Activated CD8-positive, alpha-beta memory T cell treated with anti-CD3 and anti-CD28 coated beads for 4 hours (primary cell): ENCODE measurements at regions not wholly inside any gene's neighbourhood (a gene's known extent, or its start where the extent isn't known, plus 50 kb on each side); places are given as distances from the start of the nearest gene placed in this dataset.
"Not testable (repeated sequence)": the region's sequence is repeated elsewhere in the genome, so short reads cannot be mapped to it uniquely, and the experiment has no call there.

Experiments used
- DNase-seq, 2 donors: peaks; one replicate each; pipeline ENCODE4 v3.0.0-alpha.2; 2020; ENCODE audit warnings: low read depth in 2 of 2

DNA sequence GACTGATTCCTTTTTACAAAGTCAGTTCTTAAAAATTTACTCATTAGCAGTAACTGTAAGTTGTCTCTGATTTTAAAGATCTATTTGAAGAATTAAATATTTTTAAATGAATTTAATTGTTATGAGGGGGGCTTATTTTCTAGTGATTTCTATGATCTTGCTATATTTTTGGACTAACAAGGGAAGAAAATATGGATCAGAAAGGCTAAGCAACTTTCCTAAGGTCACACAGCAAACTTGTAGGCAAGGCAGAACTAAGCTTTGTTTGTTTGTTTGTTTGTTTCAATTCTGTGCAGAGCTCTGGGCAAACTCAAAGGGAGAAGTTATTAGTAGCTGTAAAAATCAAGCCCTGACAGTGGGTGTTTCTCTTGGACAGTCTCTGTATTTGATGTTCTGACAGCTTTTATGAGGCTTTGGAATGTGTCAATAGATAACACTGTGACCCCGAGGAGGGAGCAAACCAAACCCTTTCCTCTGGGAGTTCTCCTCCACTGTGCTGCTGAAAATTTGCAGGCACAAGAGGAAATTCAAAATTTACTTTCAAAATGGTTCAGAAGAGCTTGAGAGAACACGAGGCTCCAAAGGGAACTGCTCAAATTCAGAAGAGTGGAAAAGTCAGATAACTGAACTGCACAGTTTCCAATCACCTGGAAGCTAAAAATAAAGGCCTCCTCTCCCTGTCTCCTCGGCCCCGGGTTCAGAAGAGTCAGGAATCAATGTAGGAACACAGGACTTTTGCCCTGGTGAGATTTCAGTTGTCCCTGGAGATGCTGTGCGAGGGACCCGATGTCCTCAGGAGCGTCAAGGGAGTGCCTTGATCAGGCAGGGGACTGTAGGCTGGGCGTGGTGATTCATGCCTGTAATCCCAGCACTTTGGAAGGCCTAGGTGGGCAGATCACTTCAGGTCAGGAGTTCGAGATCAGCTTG is 325.7 kb downstream of the GATA3 start:
- no peak for DNase-seq

DNA sequence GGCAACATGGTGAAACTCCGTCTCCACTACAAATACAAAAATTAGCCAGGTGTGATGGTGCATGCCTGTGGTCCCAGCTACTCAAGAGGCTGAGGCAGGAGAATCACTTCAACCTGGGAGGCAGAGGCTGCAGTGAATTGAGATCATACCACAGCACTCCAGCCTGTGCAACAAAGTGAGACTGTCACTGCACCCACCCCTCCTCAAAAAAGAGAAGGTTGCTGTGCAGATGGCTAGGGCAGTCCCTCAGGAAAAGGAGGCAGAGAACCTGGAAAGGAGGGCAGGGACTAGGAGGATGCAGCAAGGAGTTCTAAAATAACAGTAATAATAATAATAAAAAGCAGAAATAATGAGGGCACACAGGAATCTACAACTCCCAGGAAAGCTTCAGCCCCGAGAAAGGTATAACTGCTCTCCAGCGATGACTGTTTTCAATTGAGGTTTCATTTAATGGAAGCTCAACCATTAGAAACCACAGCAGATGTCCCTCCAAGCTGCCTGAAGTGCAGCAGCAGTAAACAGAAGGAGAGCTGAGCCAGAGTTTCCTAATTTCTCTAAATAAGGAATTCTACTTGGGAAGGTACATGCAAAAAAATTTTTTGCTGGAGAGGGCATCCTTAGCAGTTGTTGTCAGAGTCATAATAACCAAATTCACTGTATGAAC is 326.5 kb downstream of the GATA3 start:
- no peak for DNase-seq

DNA sequence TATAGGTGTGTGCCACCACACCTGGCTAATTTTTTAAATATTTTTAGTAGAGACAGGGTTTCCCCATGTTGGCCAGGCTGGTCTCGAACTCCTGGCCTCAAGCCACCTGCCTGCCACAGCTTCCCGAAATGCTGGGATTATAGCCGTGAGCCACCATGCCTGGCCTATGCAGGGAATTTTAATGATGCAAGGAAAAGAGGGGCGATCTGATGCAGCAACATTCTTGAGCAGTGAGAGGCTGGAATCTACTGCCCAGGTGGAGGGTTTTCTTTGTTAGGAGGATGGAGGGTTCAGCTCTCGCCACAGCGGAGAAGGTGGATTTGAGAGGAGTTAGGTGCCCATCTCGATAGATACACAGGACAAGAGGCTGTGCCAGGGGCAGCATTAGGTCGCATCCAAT is 332.3 kb downstream of the GATA3 start:
- no peak for DNase-seq

DNA sequence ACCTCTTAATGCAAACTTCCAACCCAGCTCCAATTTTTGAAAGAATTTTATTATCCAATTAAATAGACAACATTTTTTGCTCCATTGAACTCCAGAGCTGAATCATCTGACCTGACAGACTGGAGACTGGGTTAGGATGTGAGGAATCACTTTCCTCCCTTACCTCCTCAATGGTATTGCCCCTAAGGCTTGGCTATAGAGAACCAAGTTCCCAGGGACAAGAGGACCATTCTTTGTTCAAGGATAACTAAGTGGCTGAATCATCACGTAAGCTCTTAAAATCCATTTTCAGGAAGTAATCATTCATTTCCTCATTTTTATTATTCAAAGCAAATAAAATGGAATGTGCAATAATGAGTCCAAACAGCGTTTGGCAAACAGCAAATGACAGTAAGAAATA is 335.1 kb downstream of the GATA3 start:
- DNase-seq = no peak

DNA sequence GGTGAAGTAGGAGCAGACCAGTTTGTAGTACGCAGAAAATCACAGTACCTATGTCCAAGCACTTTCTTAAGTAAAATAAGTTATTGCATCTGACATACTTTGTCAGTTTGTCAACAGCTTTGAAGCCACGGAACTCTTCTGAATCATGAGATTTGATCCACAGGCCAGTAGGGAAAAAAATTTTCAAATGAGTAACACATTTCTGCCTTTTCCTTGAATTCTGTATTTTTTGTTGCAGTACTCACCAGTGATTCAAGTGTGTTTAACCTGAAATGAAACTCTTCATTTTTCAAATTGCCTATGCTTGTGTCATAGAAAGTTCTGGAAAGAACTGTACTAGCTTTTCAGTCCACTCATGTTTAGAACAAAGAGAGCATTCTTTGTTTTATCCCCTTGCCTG is 337.7 kb downstream of the GATA3 start:
- DNase-seq = no peak

DNA sequence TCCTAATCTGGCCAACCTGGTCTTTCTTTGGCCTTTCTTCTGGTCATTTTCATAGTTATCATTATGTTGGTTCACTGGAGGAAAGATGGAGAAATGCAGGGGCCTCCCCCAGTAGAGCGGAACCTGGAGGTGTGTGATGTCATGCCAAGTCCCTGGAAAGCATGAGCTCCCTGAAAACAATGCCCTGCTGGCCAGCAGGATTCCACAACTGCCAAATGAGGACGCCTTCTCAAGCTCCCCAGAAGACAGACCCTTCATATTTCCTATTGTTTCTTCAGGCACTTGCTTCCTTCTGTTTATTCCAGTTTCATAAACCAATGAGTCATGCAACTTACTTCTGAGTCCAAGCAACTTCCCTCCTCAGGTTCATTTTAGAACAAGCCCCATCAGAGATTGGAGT is 339.0 kb downstream of the GATA3 start:
- no peak for DNase-seq

DNA sequence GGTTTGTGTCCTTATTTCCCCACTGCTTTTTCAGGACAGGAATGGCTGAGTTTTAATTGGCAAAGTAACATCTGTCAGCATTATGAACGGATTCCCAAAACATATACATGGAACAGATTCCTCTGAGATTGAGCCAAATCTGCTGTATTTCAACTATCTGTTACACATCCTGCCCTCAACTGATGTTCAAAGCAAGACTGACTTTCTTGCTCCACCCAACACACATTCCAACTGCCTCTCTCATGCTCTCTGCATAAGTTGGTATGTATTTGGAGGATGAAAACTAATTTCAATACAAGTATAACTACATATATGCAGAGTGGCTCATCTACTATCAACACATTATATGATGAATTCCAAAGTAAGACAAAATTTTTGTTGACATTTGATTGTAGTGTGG is 342.2 kb downstream of the GATA3 start:
- DNase-seq = no peak

DNA sequence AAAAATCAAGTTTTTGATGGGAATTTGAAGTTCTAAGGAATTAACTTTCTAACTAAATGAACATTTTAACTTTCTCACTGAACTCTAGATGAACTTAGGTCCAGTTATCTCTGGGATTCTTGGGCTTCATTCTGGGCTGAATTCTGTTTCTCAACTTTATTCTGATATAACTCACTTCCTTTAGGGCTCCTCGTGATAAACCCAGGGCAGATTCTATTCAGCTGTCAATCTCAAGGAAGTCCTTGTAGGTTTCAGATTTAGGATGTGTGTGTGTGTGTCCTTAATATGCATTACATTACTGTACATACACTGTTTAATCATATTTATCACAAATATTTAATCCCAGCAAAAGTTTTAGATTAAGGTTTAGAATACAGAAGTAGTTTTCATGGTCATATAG is 344.3 kb downstream of the GATA3 start:
- no peak for DNase-seq

DNA sequence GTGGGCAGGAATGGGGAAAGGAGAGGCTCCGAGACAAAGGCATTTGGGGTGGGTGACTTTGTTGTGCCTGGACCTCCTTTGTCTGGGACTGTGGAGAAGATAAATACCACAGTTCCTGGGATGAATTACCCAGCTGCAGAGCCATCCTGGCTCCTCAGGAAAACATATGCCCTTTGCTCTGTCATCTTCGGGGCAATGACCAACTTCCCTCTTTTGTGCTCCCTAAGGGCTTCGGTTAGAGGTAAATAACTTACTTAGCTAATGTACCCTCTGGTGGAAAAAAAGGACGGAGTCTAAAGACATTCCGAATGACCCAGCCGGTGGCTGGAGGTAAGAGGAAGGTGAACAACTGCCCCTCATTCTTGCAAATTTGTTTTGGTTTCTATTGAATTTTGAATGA is 345.7 kb downstream of the GATA3 start:
- no peak for DNase-seq

DNA sequence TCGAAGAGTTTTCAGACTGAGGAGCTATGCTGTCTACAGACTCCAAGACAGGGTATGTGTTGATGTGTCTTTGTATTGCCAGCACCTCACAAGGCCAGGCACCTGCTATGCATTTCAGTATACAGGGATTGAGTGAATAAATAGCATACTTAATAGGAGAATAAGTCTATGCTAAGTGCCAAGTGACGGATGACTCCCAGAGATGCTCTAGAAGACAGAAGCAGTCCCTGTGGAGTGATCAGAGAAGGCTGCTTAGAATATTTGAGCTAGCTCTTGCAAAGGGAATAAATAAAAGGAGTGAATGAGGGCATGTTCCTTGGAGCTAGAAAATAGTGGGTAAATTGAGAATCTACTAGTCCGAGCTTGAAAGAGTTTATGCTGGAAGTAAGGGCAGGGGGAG is 346.4 kb downstream of the GATA3 start:
- no peak for DNase-seq

DNA sequence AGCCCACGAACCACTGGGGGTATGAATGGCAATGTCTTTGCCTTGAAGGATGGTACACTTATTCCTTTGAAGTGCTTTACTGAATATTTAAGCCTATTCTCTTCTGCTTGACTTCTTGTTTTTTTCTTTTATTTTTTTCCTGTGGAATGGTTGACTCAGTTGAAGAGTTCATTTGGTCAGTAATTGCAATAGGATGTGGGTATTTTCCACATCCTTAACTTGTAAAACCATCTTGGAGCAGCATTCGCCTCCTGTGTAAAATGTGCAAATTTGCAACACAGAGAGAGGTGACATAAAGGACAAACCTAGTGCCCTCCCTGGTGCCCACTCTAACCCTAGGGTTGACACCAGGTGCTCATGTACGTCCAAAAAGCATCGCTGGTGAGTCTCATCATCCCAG is 347.0 kb downstream of the GATA3 start:
- no peak for DNase-seq

DNA sequence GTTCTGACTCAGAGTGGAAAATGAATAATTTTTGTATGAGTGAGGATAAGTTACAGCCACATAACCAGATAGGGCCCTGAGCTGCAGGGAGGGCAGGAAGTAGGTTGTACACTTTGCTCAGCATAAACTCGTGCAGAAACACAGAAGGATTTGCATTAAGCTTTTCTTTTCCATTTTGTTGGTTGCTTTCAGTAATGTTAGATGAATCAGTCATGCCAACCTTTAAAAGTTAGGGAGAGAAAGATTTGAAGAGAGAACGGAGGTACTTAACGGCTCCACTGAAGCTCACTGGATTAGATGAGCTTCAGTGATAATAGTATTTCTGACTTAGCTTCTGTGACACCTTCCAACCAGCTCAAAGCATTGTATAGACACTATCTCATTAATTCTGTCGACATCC is 348.1 kb downstream of the GATA3 start:
- DNase-seq = peak in 1 of 2 donors; percentile 14

DNA sequence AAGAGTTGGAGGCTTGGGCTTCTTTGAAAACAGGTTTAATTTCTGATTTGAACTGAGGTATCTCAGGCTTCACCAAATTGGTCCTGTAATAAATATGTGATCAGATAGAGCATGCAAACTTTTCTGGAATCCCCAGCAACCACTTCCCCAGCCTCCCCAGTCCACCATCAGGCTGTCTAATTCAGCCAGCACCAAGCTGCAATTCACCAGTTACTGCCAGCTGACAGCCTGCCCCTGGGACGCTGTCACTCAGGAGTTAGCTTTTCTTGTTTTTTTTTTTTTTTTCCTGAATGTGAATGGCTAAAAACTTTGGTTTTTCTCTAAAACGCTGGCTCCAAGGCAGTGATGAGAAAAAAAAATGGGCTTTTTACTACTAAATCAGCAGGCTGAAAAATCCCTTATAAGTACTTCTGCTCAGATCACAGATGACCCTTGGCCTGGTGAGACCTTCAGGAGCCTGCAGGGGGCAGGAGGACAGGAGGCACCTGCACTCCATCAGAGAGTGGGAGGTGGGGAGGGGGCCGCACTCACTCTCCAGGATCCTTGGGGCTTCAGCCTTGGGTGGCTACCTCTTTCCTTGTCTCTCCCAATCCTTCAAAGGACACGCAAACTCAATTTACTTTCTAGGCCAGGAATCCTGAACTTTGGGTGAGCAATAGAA is 349.4 kb downstream of the GATA3 start:
- no peak for DNase-seq

DNA sequence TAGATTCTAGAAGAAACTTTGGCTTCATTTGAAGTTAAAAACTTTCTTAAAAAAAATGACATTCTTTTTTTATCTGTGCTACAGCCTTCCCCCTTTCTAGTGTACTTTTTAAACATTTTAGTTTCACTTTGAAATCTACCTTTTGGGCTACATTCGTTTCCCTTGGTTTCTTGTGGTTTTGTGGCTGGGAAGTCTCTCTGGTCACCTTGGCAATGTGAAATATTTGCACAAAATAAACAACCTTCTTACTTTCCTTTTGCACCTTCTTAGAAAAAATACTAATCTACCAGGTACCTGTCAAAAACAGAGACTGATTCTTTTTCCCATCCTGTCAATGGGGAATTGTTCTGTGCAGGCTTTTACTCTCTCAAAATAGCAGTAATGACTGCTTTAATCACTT is 350.2 kb downstream of the GATA3 start:
- no peak for DNase-seq

DNA sequence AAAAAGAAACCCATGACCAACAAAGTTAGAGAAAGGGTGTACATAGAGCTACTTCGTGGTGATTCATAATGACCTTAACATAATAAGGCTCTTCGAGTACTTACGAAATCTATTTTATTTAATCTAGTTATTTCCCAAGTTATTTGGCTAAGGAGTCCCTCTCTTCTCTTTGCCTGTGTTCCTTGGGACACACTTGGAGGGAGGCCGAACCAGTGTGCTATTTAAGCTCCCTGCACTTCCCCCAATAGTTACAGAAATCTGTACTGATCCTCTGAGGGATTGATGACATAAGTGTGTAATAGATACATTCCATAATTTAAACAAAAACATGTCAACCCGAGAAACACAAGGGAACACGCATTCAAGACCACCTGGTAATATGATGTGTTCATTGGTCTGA is 351.1 kb downstream of the GATA3 start:
- no peak for DNase-seq

DNA sequence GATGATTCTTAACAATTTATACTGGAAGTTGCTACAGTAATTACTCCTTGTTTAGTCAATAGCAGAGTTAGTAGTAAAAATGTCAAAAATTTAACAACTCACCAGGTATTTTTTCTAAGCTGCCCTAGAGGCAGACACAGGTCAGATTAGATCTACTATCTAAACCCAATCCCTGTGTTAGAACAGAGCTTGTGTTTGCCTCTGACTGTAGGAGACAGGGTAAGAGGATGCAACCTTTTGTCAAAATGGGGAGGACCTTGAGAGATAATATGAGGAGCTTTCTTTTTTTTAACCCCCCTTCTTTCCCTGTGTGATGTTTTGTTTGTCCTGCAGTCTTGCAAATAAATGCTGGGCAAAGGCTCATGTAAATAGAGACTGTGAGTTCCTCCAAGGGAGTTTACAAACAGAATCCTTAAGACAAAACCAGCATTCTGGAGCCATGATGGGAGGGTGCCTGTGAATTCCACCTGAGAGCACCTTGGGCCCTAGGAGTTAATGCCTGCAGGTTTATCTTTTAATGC is 353.1 kb downstream of the GATA3 start:
- DNase-seq = no peak

DNA sequence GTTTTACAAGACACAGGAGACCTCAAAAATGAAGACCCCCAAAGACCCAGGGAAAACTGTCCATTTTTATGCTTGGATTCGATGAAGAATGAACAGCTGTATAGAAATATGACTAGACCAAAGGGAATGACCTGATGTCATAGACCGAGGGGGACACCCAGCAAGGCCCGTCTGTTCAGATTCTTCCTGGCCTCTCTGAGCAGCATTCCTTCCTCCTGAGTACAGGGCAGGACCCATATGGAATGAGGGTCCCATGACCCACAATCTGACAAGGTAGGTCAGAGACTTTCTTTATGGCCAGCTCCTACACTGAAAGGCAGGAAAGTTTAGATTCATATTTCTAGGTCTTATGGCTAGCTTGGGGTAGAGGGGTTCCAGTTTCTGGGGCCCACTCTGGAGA is 356.0 kb downstream of the GATA3 start:
- DNase-seq = no peak

DNA sequence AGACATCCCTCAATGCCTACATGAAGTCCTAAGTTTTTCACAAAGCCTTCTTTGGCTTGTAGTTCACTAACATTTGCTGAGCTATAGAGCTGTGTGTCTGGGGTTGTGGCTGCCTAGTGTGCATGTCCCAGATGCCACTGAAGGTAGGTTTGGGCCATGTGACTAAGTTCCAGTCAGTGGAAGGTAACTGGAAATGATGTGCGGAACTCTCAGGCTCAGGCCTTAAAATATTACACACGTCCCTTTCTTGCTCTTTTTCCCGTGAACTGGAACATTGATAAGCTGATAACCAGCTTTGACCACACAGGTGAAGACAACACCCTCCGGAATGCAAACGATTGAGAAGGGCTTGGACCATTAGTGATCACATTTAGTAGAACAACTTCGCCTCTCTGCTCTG is 358.1 kb downstream of the GATA3 start:
- no peak for DNase-seq

DNA sequence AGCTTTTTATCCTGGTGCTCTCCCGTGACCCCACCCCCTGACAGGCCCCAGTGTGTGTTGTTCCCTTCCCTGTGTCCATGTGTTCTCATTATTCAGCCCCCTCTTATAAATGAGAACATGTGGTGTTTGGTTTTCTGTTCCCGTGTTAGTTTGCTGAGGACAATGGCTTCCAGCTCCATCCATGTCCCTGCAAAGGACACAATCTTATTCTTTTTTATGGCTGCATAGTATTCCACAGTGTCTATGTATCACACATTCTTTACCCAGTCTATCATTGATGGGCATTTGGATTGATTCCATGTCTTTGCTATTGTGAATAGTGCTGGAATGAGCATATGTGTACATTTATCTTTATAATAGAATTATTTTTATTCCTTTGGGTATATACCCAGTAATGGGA is 360.5 kb downstream of the GATA3 start:
- DNase-seq = not testable (repeated sequence)

DNA sequence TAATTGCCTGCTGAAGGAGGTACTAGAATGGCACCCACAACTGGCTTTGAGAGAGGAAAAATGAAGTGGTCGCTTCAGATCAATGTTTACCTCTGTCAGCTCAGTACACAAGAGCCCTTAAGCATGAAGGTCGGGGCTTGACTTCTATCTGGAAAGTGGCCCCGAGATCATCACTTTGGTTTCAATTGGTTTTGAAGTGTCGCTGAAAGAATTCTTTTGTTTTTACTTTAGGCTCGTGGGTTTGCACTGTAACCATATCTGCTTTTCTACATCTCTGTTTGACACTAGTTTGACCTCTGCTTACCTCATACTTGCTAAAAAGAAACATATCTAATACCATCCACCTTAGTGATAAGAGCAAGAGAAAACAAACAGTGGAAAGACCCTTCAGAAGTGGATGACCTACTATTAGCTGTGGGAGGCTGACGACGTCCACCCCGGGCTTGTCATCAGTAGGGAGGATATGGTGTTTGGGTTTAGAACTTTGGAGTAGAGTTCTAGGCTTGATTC is 361.8 kb downstream of the GATA3 start:
- DNase-seq = peak in 1 of 2 donors; percentile 18

DNA sequence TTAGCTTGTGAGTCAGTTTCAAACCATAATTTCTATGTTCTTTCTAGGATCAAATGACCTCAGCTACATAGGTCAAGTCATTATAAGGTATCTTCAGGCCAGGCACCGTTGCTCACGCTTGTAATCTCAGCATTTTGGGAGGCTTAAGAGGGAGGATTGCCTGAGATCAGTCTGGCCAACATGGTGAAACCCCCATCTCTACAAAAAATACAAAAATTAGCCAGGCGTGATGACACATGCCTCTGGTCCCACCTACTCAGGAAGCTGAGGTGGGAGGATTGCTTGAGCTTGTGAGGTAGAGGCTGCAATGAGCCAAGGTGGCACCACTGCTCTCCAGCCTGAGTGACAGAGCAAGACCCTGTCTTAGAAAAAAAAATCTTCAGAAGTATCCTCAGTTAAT is 362.3 kb downstream of the GATA3 start:
- DNase-seq = no peak

DNA sequence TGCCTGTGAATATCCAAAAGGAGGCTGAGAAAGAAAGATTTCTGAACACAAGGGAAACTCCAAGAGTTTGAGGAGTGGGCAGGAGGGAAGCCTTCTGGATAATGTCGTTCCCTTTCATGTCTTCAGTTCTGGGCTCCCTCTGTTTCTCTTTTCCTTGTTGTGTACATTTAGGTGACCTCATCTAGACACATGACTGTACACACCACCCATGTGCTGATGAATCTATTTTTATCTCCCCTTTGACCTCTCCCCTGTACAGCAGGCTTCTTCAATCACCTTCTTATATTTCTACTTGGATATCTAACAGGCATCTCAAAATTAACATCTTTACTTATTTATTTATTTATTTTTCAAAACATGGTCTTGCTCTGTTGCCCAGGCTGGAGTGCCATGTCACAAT is 363.1 kb downstream of the GATA3 start:
- no peak for DNase-seq
